BLaER1 (cell line): ENCODE measurements at regions not wholly inside any gene's neighbourhood (a gene's known extent, or its start where the extent isn't known, plus 50 kb on each side); places are given as distances from the start of the nearest gene placed in this dataset.

Experiments
- H3K27ac ChIP-seq: shearing (Covaris generic); formaldehyde crosslinking; 2 replicates; pipeline ENCODE4 v1.8.1; 2022
- H3K27me3 ChIP-seq: shearing (Covaris generic); formaldehyde crosslinking; 2 replicates; pipeline ENCODE4 v1.8.1; 2022
- H3K36me3 ChIP-seq: shearing (Covaris generic); formaldehyde crosslinking; 2 replicates; pipeline ENCODE4 v1.8.1; 2022
- H3K4me1 ChIP-seq: shearing (Covaris generic); formaldehyde crosslinking; 2 replicates; pipeline ENCODE4 v1.8.1; 2022
- H3K4me2 ChIP-seq: shearing (Covaris generic); formaldehyde crosslinking; 2 replicates; pipeline ENCODE4 v1.8.1; 2022
- H3K4me3 ChIP-seq: shearing (Covaris generic); formaldehyde crosslinking; 2 replicates; pipeline ENCODE4 v1.8.1; 2022
- H3K9ac ChIP-seq: shearing (Covaris generic); formaldehyde crosslinking; 2 replicates; pipeline ENCODE4 v1.8.1; 2022
- H3K9me3 ChIP-seq: shearing (Covaris generic); formaldehyde crosslinking; 2 replicates; pipeline ENCODE4 v1.8.1; 2022
- H4K20me1 ChIP-seq: shearing (Covaris generic); formaldehyde crosslinking; 2 replicates; pipeline ENCODE4 v1.8.1; 2022
- Cebpa-rat ChIP-seq: shearing (Covaris generic); IDR thresholded peaks from 2 replicates; pipeline ENCODE4 v1.8.1; 2022

DNA sequence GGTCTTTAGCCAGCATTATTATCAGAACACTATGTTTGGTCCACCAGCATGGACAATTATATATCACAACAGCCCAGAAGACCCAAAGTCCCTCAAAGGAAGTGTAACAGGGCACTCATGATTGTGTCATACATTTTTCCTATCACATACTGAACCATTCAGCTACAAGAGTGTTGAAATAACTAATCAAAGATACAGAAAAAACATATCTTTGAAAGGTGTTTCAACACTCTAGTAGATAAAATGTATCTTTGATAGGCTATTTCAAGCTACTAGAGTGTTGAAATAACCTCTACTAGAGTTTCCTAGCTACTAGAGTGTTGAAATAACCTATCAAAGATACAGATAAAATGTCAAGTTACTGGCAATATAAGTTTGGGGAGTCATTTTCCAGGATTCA lies 545.0 kb downstream of the PRR16 start:
- Histone ChIP-seq H3K27me3 (no peaks in the 10 kb centered on the region), H3K9ac (no peak overlapping the region), H3K4me1 (no peaks in the 10 kb centered on the region), H3K4me2 (no peak overlapping the region), H3K4me3 (no peak overlapping the region), H3K27ac (no peak overlapping the region), H4K20me1 (no peaks in the 10 kb centered on the region), H3K9me3 (no peaks in the 10 kb centered on the region), H3K36me3 (no peaks in the 10 kb centered on the region)
- no peak for TF ChIP-seq Cebpa-rat

DNA sequence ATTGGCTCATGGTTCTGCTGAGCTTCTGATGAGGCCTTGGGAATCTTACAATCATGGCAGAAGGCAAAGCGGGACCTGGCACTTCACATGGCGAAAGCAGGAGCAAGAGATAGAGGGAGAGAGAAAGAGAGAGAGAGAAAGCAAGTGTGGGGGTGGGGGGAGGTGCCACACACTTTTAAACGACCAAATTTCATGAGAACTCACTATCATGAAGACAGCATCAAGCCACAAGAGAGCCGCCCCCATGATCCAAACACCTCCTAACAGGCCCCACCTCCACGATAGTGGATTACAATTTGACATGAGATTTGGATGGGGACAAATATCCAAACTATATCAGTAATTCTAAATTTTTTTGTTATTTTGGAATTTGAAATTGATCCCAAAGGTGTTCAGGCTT lies 553.9 kb downstream of the PRR16 start:
- no peak overlapping the region for H3K9ac ChIP-seq
- H3K4me2 ChIP-seq, result no peak overlapping the region
- no peaks in the 10 kb centered on the region for H3K27me3 ChIP-seq
- TF ChIP-seq Cebpa-rat, result no peak
- no peaks in the 10 kb centered on the region for H3K36me3 ChIP-seq
- no peak overlapping the region for H3K27ac ChIP-seq
- H3K9me3 ChIP-seq, result no peaks in the 10 kb centered on the region
- no peak overlapping the region for H3K4me3 ChIP-seq
- no peaks in the 10 kb centered on the region for H3K4me1 ChIP-seq
- H4K20me1 ChIP-seq, result no peaks in the 10 kb centered on the region

DNA sequence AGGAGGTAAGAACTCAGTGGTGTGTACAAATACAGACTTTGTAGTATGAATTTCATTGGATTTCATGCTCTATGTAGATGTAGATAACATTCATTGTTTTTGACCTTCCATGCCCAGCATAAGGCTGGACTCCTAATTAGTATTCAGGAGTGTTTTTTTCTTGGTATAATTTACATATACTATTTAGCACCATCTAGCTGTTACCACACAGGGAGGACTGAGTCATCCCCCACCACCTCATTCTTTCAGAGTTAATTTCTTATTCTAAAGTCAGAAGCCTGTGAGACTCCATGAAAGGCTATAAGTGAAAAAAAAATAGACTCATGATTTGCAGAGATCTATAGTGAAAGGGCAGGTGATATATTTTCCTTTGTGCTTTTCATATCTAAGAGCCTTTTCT lies 555.0 kb downstream of the PRR16 start:
- no peak for TF ChIP-seq Cebpa-rat
- H3K27me3 ChIP-seq, result no peaks in the 10 kb centered on the region
- no peaks in the 10 kb centered on the region for H3K36me3 ChIP-seq

DNA sequence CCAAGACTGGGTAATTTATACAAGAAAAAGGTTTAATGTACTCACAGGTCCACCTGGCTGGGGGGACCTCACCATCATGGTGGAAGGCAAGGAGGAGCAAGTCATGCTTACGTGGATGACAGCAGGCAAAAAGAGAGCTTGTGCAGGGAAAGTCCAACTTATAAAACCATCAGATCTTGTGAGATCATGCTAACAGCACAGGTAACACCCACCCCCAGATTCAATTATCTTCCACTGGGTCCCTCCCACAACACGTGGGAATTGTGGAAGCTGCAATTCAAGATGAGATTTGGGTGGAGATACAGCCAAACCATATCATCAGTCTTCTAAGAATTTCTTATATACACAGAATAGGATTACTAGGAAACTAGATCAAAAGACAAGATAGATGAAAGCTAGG lies 555.6 kb downstream of the PRR16 start:
- no peak overlapping the region for H3K27ac ChIP-seq
- H3K4me3 ChIP-seq, result no peak overlapping the region
- no peaks in the 10 kb centered on the region for H3K27me3 ChIP-seq
- TF ChIP-seq Cebpa-rat, result no peak
- no peaks in the 10 kb centered on the region for H3K4me1 ChIP-seq
- H3K9ac ChIP-seq, result no peak overlapping the region
- H3K9me3 ChIP-seq, result no peaks in the 10 kb centered on the region
- H3K4me2 ChIP-seq, result no peak overlapping the region
- no peaks in the 10 kb centered on the region for H4K20me1 ChIP-seq
- no peaks in the 10 kb centered on the region for H3K36me3 ChIP-seq

More for the DNA sequence above, 555.0 kb downstream of the PRR16 start:
- H4K20me1 ChIP-seq, result no peaks in the 10 kb centered on the region
- no peak overlapping the region for H3K9ac ChIP-seq
- no peaks in the 10 kb centered on the region for H3K9me3 ChIP-seq
- H3K4me3 ChIP-seq, result no peak overlapping the region
- no peaks in the 10 kb centered on the region for H3K4me1 ChIP-seq
- H3K27ac ChIP-seq, result no peak overlapping the region
- H3K4me2 ChIP-seq, result no peak overlapping the region

DNA sequence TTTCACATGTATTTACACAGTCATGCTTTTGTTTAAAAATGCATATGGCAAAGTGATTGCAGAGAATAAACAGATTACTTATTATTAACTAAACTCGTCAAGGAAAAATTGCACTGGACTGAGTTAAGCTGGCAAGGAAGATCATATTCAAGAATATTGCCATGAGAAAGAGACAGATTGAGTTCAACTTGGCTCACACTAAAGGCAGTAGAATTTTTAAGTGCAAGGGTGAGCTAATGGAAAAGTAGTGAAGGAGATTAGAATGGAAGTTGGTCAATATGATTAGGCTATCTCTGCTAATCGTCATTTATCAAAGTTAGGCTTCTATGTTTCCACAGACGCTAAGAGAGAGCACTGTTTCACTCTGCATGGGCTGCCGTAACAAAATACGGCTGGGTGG lies 557.6 kb downstream of the PRR16 start:
- Histone ChIP-seq H3K4me3 (no peak overlapping the region), H3K27me3 (no peaks in the 10 kb centered on the region), H4K20me1 (no peaks in the 10 kb centered on the region), H3K4me2 (no peak overlapping the region), H3K9me3 (no peaks in the 10 kb centered on the region), H3K36me3 (no peaks in the 10 kb centered on the region), H3K4me1 (no peaks in the 10 kb centered on the region), H3K27ac (no peak overlapping the region), H3K9ac (no peak overlapping the region)
- TF ChIP-seq Cebpa-rat, result no peak

DNA sequence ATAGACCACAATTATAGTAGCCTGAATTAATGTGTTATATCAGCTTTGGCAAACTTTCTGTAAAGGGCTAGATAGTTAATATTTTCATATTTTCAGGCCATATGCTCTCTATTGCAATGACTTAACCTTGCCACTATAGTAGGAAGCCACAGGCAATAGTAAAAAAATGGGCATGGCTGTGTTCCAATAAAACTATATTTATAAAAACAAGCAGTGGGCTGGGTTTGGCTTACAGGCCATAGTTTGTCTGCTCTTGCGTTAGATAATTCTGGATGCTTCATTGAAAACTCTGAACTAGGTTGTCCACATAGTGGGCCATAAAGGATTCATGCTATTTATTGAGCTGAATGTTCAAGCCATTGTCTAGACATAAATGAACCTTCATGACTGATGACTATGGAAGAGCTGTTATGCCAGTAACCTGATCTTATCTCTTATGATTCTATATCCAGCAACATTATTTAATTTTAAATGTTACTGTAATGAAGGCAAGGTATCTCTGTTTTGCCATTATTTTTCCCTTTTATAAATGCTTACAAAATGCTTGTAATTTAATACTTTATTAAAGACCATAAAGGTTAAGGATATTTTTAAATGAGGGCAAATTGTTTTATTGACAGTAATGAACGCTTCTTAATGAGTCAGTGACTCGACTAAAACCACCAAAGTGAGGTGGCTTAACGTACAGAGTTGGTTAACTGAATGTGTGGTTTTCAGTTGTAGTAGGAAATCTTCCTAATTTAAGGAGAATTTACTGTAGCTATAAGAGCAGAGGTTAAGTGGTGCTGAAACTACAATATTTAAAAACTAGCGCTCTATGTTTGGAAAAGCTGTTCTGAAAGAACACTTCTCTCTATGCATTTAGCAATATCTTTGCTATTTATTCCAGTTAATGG lies 560.6 kb downstream of the PRR16 start:
- no peak for TF ChIP-seq Cebpa-rat
- Histone ChIP-seq H3K4me3 (no peak overlapping the region), H3K4me2 (no peak overlapping the region), H3K4me1 (no peaks in the 10 kb centered on the region), H3K36me3 (no peaks in the 10 kb centered on the region), H3K27ac (no peak overlapping the region), H3K27me3 (no peaks in the 10 kb centered on the region), H3K9me3 (no peaks in the 10 kb centered on the region), H3K9ac (no peak overlapping the region), H4K20me1 (no peaks in the 10 kb centered on the region)

DNA sequence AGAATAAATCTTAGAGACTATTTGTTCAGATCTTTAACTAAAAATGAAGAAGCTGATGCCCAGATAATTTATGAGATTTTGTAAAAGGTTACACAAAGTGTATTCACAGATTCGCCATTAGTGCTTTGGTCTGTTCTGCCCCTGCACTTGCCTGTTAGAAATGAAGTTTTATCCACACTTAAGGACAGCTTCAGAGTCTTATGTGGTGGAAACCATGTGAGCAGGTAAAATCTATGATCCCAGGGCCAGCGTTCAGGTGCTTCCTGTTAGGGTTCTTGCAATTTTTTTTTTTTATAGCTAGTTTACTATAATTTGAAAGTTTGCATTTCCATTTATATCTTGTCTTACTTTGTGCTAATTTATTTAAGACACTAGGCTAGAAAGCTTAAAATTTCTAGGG lies 561.6 kb downstream of the PRR16 start:
- Histone ChIP-seq H3K9ac (no peak overlapping the region), H3K4me3 (no peak overlapping the region), H3K4me2 (no peak overlapping the region), H3K36me3 (no peaks in the 10 kb centered on the region), H3K9me3 (no peaks in the 10 kb centered on the region), H3K27ac (no peak overlapping the region), H3K4me1 (no peaks in the 10 kb centered on the region), H3K27me3 (no peaks in the 10 kb centered on the region), H4K20me1 (no peaks in the 10 kb centered on the region)
- no peak for TF ChIP-seq Cebpa-rat

DNA sequence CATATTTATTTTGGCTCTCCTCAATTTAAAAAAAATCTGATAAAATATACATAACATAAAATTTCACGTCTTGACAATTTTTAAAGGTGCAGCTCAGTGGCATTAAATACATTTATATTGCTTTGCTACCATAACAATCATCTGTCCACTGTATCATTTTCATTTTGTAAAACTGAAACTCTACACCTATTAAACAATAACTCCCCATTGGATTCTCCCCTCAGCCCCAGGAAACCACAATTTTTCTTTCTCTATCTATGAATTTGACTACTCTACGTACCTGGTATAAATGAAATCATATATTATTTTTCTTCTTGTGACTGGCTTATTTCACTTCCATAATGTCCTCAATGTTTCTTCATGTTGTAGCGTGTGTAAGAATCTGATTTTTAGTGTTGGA lies 563.5 kb downstream of the PRR16 start:
- no peak overlapping the region for H3K9ac ChIP-seq
- no peak for TF ChIP-seq Cebpa-rat

DNA sequence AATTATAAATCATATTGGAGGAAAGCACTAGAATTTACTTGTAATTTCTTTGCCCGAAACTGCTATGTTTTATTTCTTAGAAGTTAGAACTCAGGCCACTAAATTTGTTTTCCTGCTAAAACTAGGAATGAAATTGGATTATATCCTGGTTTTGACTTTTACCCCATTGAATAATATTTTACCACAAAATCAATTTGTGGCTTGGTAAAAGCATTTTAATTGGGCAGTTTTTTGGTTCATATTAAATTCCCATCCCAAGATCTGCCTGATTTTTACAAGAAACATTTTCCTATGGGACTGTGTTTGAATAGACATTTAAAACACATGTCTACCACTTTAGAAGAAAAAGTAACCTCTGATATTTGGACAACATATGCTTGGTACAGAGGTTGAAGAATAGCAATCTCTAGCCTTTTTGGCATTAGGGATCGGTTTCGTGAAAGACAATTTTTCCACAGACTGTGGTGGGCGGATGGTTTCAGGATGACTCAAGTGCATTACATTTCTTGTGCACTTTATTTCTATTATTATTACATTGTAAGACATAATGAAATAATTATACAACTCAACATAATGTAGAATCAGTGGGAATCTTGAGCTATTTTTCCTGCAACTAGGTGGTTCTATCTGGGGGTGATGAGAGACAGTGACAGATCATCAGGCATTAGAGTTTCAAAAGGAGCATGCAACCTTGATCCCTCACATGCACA lies 565.6 kb downstream of the PRR16 start:
- H3K36me3 ChIP-seq, result no peaks in the 10 kb centered on the region
- H3K27me3 ChIP-seq, result no peaks in the 10 kb centered on the region
- H3K9me3 ChIP-seq, result no peaks in the 10 kb centered on the region
- no peak overlapping the region for H3K9ac ChIP-seq
- no peak overlapping the region for H3K4me2 ChIP-seq
- no peak overlapping the region for H3K4me3 ChIP-seq
- no peak for TF ChIP-seq Cebpa-rat
- no peaks in the 10 kb centered on the region for H4K20me1 ChIP-seq
- H3K27ac ChIP-seq, result no peak overlapping the region
- no peaks in the 10 kb centered on the region for H3K4me1 ChIP-seq

More for the DNA sequence above, 563.5 kb downstream of the PRR16 start:
- Histone ChIP-seq H3K4me2 (no peak overlapping the region), H4K20me1 (no peaks in the 10 kb centered on the region), H3K27ac (no peak overlapping the region), H3K36me3 (no peaks in the 10 kb centered on the region), H3K4me3 (no peak overlapping the region), H3K9me3 (no peaks in the 10 kb centered on the region), H3K4me1 (no peaks in the 10 kb centered on the region), H3K27me3 (no peaks in the 10 kb centered on the region)

DNA sequence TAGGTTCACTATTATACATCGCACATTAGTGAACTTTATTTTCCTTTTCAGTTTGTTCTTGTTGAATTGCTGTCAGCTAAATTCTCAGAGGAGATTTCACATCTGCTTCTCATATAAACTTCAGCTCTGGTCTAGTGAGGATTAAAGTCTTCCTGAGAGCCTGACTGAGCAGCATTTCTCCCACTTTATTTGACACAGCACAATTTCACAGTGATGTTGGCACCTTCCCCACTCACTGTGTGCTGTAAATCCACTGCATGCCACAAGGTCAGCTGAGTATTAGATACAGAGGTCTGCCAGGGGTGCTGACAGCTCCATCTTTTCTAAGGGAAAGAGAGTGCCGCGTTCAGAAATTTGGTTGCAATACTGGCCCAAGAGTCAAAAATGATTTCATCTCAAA lies 567.4 kb downstream of the PRR16 start:
- H3K9ac ChIP-seq, result no peak overlapping the region
- no peak overlapping the region for H3K4me2 ChIP-seq
- H4K20me1 ChIP-seq, result no peaks in the 10 kb centered on the region
- no peak overlapping the region for H3K27ac ChIP-seq
- H3K4me1 ChIP-seq, result no peaks in the 10 kb centered on the region
- no peaks in the 10 kb centered on the region for H3K9me3 ChIP-seq
- no peaks in the 10 kb centered on the region for H3K36me3 ChIP-seq
- H3K4me3 ChIP-seq, result no peak overlapping the region
- no peak for TF ChIP-seq Cebpa-rat
- H3K27me3 ChIP-seq, result no peaks in the 10 kb centered on the region
